T-helper 2 cell treated with Interferon-gamma antibody and Interleukin-4, amounts not matched to agents 100 ng/mL and 5 ng/mL, for 36 hours (primary cell): ENCODE measurements at regions not wholly inside any gene's neighbourhood (a gene's known extent, or its start where the extent isn't known, plus 50 kb on each side); places are given as distances from the start of the nearest gene placed in this dataset.
"Not testable (repeated sequence)": the region's sequence is repeated elsewhere in the genome, so short reads cannot be mapped to it uniquely, and the experiment has no call there.

Experiments
- intact Hi-C: fragments of 100-400 bp; cut with micrococcal nuclease; formaldehyde crosslinking; loops from one replicate; pipeline ENCODE4 v1.15.1; 2023

DNA sequence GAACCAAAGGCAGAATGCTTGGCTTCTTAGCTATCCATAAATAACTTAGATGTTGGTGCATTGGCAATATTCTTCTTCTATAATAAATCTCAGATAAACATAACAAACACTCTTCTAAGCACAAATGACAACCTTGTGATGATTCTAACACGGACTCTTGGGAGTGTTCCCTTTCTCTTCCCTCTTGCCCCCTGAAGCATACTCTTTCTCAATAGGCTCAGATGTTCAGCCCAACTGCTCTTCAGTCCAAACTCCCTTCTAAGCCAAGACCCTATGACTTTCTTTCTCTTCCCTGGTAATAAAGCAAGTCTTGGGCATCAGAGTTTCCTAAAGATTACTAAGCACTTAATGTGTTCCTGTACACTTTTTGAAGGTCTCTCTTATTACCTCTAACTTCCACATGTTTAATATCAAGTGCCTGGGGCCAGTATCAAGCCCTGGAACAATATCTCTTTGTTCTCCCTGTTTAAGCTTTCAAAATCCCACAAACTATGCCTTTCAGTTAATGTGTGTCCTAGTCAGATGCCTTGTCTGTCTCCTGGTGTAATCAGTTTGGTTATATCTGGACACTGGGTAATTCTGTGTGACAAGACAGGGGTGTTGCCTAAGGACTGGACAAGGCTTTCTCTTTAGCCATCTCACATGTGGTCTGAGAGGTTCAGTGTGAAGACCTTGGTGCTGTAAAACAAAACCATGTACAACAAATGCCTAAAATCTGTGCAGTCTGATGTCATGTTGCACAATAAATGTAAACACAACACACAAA, 92.9 kb upstream of the IVNS1ABP start:
- intact Hi-C loops: no loop called here

- intact Hi-C loops: no loop called here
Measured at GRCh38 chr1:185409345-185409744, 92.3 kb upstream of the IVNS1ABP start.

DNA sequence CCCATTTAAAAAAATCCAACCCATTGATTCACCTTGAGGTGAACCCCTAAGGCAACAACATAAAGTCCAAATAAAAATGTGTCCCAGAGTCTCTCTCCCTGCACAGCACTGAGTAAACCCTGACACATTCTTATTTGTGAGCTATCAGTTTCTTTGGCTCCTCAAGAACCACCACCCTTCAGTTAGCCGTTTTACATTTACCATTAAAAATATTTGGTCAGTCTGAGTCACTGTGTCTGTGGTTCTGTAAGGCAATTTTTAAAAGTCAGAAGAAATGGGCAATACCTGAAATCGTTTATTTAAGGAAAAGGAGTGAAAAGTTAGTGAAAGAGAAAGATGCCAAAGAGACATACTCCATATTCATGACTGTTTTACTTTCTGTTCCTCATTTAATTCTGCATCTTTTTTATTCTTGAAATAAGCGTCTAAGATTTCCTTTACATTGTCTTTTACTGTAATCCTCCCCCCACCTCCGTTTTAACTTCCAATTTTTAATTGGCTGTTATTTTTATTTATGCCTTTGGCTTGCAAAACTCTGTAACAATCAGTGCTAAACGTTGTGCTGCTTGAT, 91.7 kb upstream of the IVNS1ABP start:
- intact Hi-C loops: no loop called here

GRCh38 chr1:185406691-185407009, 89.6 kb upstream of the IVNS1ABP start:
- intact Hi-C loops: no loop called here

- intact Hi-C loops: no loop called here
Measured at GRCh38 chr1:185406006-185406690, 89.1 kb upstream of the IVNS1ABP start.

DNA sequence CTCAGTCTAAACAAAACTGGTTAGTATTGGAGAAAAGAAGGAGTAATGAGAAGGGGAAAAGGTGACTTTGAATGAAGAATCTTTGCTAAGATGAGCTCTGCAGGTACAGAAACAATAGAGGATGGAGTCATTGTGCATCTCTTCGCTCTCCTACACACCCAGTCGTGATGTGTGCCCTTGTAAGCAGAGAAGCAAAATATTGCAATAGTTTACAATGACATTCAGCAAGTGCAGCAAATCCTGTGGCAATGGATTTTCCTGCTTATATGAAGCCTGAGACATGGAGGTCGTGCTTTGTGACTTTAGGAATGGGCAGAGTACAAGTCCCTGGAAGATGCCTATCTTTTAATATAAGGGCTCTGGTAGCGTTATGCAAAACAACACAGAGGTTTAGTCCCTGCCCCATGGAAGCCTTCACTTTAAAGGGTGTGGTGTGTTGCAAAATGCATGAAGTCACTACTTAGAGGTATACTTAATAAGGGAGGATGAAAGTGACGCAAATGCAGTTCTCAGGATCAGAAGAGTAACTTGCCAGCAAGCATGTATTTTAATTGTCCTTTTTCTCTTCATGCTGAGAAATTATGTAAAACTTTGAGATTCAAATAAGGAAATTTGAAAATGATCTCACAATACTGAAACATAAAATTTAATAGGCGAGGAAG, 88.0 kb upstream of the IVNS1ABP start:
- intact Hi-C loops: no loop called here

DNA sequence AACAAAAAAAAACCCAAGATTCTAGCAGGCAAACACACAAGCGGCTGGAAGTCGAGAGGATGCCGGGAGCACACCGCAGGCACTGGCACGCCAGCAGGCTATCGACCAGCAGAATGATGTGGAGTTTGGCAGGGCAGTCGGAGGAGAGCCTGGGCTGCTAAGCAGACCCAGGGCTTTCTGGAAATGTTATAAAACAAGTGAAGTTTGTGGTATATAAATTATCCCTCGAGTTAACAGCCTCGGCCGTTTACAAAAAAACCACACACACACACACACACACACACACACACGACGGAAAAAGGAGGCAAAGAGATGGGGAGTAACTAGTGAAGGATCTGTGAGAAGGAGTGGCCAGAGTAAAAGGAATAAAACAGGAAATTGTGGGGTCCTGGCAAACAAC, 87.2 kb upstream of the IVNS1ABP start:
- intact Hi-C loops: no loop called here

DNA sequence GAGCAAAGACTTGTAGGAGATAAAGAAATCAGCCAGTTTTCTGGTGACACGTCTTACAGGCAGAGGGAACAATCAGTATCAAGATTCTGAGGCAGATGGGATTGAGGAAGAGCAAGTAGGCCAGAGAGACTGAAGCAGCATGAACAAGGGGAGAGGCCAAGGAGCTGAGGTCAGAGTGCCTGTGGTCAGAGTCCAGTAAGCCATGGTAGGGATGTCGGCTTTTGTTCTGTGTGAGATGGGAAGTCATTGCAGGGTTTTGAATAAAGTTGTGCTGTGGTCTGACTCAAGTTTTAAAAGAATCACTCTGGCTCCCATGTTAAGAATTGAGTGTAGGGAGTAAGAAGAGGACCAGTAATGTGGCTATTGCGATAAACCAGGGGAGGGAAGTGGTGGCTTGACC, 85.9 kb upstream of the IVNS1ABP start:
- intact Hi-C loops: no loop called here

DNA sequence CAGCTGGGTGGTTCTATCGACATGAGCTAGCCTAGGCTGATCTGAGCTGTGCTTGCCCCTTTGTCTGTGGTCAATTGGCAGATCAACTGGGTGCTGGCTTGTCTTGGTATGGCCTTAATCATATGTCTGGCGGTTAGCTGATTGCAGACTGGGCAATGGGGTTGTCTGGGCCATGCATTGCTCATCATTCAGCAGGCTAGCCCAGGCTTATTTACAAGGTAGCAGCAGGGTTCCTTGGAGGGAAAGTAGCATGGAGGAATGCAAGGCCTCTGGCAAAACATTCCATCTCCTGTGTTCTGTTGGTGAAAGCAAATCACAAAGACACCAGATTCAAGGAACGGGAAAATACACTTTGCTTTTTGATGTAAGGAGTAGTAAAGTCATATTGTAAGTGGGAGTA, 84.0 kb upstream of the IVNS1ABP start:
- intact Hi-C loops: no loop called here

GRCh38 chr1:185400052-185400451, 83.0 kb upstream of the IVNS1ABP start:
- intact Hi-C loops: no loop called here

DNA sequence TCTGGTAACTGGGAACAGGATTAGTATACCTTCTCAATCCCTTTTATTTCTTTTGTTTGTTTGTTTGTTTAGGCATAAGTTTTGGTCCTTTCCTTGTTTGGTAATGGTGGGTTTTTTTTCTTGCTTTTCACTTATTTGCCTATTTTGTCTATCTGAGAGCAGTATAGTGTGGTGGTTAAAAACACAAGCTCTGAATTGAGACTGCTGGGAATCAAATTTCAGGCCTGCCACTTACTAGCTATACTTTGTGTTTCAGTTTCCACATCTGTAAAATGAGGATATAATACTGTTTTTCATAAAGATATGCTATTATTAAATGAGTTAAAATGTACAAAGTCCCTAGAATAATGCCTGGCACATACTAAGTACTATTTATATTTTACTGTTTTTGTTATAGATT, 81.6 kb upstream of the IVNS1ABP start:
- intact Hi-C loops: no loop called here

DNA sequence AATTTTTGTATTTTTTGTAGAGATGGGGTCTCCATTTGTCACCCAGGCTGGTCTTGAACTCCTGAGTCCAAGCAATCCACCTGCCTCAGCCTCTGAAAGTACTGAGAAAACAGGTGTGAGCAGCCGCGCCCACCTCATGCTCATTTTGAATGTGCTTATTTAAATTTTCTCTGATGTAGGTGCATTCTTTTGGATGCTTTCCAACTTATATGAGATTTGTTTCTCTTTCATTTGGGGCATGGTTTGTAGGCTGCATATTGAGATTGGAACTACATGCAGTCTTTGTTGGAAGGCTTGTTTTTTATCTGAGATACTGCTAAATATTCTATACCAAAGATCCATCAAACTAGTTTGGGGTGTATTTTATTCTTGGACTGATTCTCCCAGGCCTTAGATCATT, 81.0 kb upstream of the IVNS1ABP start:
- intact Hi-C loops: no loop called here

- intact Hi-C loops: no loop called here
Measured at GRCh38 chr1:185397183-185397582, 80.1 kb upstream of the IVNS1ABP start.

GRCh38 chr1:185396126-185396525, 79.1 kb upstream of the IVNS1ABP start:
- intact Hi-C loops: no loop called here

DNA sequence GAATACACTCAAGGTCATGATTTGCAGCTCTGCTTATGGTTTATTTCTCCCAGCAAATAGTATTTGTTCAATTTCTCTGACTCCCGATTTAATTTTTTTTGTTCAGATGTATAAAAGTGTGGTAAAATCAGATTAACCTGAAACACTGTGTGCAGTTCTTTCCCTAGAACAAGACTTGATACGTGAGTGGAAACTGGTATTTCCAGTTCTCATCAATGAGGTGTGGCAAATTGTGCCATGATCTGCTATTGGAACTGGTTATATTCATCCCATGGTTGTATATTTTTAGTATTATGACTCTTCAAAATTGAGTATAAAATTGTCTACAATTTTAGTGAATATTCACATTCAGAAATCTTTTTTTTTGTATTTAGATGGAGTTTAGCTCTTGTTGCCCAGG, 76.8 kb upstream of the IVNS1ABP start:
- intact Hi-C loops: no loop called here

DNA sequence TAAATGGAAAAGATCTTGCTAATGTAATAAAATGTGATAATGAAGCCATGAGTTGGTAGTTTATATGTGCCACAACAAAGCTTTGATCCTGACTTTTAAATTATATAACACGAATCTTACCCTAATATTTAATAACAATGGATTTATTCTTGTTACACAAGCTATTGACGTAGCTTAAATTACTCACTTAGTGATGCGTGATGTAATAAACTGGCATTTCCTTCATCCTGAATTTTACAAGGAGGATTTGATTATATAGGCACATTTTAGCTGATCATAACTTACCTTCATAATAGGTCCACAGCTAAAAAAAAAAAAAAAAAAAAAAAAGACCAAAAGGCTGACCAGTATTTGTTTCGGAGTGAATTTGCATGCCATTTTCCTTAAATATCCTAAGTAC, 76.2 kb upstream of the IVNS1ABP start:
- intact Hi-C loops: no loop called here

DNA sequence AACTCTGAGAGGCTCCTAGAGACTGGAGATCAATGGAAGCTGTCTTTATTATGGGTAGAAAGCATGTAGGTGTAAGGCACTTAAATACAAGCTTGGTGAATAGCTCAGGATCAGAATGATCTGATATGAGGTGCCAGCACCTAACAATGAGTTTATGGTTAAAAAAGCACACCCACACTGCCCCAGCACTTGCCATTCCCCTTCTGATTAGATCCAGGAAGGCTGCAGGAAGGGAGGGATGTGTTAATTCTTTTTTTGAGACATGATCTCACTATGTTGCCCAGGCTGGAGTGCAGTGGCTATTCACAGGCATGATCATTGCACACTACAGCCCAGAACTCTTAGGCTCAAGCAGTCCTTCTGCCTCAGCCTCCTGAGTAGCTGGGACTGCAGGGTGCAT, 71.8 kb upstream of the IVNS1ABP start:
- intact Hi-C loops: no loop called here

DNA sequence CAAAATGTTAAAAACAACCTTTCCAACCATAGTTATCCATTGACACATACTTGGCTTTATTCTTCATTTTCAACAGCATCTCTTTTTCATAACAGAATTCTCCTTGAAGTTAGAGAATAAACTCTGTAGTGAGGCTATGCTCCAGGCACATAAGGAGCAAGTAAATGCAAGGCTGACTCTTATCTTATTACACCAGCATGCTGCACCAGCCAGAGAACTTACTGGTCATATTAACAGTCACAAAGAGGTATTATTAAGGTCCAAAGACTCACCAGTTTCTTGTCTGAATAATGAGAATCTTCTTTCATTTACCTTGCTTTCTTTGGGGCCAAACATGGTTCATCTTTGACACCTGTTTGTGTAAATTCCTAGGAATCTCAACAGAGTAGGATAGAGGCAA, 71.3 kb upstream of the IVNS1ABP start:
- intact Hi-C loops: no loop called here

- intact Hi-C loops: no loop called here
Measured at GRCh38 chr1:185385991-185386390, 68.9 kb upstream of the IVNS1ABP start.

- intact Hi-C loops: not testable (repeated sequence)
Measured at GRCh38 chr1:185383805-185384204, 66.8 kb upstream of the IVNS1ABP start.

DNA sequence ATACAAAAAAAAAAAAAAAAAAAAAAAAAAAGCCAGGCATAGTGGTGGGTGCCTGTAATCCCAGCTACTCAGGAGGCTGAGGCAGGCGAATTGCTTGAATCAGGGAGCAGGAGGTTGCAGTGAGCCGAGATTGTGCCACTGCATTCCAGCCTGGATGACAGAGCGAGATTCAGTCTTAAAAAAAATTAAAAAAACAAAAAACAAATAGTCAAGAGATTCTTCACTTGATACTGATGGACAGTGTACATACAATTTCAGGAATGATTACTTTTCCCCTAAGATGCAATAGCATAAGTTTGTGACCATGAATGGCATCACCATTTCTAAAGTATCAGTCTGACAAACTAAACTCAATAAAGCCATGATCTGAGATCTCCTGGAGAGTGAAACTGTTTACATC, 60.8 kb upstream of the IVNS1ABP start:
- intact Hi-C loops: no loop called here

DNA sequence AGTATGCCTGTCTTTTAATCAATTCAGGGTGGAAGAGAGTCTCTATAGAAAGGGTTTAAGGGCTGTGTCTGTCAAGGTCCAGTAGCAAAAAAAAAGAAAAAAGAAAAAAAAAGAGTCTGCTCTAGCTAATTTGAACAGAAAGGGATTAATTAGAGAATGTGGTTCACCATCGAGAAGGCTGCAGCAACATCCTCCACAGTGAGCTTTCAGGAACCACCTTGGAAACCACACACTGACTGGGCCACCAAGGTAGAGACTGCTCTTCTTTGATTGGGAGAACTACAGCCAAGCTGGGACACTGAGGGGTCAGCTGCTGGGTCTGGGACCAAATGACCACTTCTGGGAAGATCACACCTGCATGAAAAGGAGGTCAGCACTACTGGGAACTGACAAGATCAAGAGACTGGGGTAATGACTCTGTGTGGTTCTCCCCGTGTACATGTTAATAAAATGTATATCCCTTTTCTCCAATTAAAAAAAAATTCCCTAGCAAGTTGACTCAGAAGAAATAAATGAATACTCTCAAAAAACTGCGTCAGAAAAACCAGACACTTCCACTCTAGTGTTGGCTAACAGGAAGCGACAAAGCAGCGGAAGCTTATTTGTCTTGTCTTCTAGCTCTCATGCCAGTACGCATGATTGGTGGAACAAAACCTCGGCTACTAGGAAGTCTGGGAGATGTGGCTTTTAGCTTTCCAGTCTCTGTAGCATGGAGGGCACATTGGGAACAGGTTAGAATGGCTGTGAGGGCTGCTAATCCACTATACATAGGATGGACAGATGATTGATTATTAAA, 60.0 kb upstream of the IVNS1ABP start:
- intact Hi-C loops: no loop called here
